NAMALWA (cell line): ENCODE measurements at regions not wholly inside any gene's neighbourhood (a gene's known extent, or its start where the extent isn't known, plus 50 kb on each side); places are given as distances from the start of the nearest gene placed in this dataset.
"Not testable (repeated sequence)": the region's sequence is repeated elsewhere in the genome, so short reads cannot be mapped to it uniquely, and the experiment has no call there.

ENCODE experiments used
- DNase-seq: peaks from one replicate; pipeline ENCODE4 v3.0.0-alpha.2; 2015; ENCODE audit warnings: low spot score

- no peak for DNase-seq
These were observed 258.6 kb downstream of the TLE1 start for GRCh38 chr9:81430727-81431126.

GRCh38 chr9:81427870-81428269, 261.5 kb downstream of the TLE1 start:
- DNase-seq, result no peak

- DNase-seq, result no peak
These were observed 264.9 kb downstream of the TLE1 start for GRCh38 chr9:81424431-81424830.

- DNase-seq, result no peak
These were observed 265.6 kb downstream of the TLE1 start for GRCh38 chr9:81423589-81424326.

DNA sequence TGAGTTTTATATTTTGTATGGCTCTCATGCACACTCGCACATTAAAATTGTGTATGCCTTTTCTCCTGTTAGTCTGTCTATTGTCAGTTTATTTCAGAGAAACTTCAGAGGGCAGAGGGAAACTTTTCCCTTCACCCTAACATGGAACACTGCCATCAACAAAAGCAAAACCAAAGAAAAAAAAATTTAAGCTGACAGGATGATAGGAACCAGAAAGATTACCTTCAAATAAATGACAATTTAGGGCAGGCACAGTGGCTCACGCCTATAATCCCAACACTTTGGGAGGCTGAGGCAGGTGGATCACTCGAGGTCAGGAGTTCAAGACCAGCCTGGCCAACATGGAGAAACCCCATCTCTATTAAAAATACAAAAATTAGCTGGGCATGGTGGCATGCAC, 268.3 kb downstream of the TLE1 start:
- DNase-seq, result not testable (repeated sequence)

DNA sequence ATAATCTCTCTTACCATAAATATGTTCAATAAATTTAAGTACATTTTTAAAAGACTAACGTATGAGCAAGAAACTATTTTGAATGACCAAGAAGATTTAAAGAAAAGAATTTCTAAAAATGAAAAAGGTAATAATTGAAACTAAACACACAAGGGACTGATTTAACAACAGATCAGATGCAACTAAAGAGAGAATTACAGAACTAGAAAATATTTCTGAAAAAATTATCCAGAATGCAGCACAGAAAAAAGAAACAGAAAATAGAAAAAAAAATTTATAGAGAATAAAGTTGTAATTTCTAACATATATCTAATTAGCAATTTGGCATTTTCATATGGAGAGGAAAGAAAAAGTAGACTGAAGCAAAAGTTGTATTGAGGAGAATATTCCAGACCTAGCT, 269.3 kb downstream of the TLE1 start:
- no peak for DNase-seq

DNA sequence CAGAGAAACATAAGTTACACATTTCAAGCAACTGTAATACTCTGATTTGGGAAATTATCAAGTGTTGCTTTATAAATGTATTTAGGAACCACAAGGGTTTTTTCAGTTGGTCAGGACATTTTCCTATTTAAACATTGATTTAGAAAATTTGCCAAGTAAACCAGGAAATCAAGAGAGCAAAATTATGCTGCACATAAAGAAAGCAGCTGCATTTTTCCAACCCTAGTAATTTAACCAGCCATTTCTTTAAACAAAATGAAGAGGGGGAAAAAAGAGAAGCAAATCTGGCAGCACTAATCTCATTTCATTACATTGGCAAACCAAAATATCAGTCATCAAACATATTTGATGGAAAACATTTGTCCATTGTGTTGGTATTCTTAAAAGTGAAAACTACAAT, 271.4 kb downstream of the TLE1 start:
- no peak for DNase-seq

DNA sequence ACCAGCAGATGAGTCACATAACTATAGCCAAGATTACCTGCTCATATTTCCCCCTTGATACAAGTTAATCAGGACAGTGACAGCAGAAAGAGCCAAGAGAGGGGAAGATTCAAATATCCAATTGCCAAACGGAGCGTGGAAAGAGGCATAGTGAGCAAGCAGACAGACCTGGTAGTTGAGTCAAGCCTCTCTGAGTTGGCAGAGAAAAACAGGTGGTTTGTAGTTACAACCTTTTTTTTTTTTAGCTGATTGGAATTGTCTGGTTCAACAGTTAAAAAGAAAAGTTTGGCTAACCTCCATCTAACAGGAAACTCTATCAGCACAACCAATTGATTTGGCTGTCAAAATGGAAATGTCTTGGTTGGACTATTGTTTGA, 272.1 kb downstream of the TLE1 start:
- DNase-seq, result no peak

GRCh38 chr9:81416476-81417298, 272.7 kb downstream of the TLE1 start:
- no peak for DNase-seq

GRCh38 chr9:81414836-81415235, 274.5 kb downstream of the TLE1 start:
- DNase-seq, result no peak

DNA sequence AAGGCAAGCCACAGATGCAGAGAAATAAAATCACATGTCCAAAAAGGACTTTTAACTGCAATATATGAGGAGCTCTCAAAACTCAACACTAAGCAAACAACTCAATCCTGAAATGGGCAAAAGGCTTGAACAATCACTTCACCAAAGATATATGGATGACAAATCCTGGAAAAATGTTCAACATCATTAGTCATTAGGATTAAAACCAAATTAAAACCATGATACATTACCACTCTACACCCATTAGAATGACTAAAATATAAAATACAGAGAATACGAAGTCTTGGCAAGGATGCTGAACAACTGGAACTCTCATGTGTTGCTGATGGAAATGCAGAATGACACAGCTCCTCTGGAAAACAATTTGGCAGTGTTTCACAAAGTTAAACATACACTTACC, 277.4 kb downstream of the TLE1 start:
- no peak for DNase-seq

GRCh38 chr9:81410201-81410600, 279.1 kb downstream of the TLE1 start:
- no peak for DNase-seq

- no peak for DNase-seq
These were observed 280.4 kb downstream of the TLE1 start for GRCh38 chr9:81408951-81409350.

GRCh38 chr9:81404931-81405598, 284.3 kb downstream of the TLE1 start:
- DNase-seq, result no peak

DNA sequence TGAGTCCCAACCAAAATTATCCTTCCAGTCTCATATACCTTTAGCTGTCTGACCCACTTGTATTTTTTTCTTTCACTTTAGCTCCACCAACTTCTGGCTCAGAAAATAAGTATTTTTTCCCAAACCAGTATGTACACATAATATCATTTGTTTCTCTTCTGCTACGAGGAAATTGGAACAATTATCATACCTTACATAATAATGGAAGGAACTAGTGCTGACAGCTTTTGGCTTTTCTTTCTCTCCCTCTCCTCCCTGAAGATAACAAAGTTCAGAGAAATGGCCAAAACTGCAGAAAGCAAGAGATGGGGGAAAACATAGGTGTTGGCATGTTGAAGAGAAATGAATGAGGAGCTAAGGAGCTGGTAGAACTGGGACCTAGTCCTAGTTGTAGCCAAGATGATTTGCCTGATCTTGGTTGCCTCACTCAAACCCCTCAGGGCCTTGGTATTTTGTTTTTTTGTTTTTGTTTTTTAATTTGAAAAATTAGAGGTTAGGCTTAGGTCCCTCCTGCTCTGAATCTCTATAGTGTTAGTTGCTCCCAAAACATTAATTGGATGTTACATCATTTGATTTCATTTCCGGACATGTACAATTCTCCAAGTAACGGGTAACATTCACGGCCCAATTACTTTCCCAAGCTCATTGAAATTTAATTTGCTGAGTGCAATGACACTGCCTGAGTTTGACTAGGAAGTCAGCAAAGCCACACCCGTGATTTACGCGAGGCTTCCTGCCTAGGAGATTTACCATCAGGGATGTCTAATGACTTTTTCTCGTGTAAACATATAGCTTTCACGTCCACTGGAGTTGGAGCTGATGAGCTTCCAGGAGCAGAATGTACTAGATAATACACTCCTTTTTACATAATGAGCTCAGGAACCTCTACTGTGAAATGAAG, 291.6 kb downstream of the TLE1 start:
- no peak for DNase-seq

DNA sequence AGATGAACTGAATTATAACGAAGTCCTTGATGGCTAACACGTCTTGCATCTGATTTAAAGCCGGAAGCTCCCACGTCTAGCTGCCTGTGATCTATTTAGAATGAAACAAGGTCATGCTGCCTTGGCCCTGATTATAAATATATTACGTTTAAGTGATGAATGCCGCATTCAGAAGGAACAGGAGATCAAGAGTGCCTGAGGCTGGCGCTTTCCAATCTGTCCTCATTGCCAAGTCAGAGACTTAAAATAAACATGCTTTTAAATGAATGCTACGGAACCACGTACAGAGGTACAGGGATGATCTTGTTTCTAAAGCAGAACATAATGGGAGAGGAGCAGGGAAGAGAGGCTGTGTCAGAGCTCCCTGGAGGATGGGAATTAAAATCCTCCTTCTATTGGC, 292.8 kb downstream of the TLE1 start:
- no peak for DNase-seq

GRCh38 chr9:81395676-81396054, 293.7 kb downstream of the TLE1 start:
- no peak for DNase-seq

DNA sequence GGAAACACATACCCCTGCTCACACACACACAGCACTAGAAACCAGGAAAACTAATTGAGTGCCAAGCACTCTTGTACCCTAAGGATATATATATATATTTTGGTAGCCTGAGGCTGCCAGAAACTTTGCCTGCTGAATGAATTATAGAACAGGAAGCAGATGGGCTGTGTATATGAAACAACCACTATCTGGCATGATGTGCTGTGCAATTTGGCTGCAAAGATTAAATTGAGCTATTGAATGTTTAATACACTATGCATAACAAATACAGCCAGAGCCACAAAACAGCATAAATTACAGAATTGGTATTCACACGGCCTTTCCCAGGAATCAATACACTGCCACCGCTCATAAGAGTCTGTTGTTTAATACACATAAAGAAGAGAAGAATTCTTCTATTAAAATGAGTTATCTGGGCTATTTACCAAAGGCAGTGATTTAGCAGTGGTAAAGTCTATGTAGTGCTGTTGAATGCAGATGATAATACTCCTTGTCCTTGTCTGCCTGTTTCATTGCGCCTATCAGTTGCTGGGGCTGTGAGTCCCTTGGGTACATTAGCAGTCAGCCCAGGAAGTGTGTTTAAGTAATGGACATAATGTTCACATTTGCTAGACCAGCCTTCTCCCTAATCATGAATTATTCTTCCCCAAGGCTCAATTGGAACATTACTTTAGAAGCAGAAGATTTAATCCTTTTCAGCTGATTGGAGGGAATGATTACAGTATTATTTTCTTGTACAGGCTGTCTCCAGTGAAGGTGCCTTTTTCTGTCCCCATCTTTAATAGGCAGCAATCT, 294.3 kb downstream of the TLE1 start:
- DNase-seq, result no peak

GRCh38 chr9:81393985-81394811, 295.1 kb downstream of the TLE1 start:
- DNase-seq, result no peak

DNA sequence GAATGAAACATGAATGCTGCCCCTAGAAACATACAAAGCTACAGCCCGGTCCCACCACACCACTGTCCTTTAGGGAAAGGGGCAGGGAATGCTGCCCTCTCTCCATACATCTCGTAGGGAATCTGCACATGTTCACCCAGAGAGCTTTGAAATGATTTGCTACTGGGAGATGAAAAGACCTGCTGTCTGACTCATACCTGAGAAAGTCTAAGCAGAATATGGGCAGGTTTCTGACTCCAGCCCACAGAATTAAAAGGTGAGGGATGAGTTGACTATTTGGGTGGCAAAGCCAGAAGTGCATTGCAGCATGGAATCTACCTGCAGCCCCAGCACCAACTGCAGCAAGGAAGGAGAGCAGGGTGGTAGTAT, 297.9 kb downstream of the TLE1 start:
- no peak for DNase-seq
